AG08396 (cell line): ENCODE measurements at regions not wholly inside any gene's neighbourhood (a gene's known extent, or its start where the extent isn't known, plus 50 kb on each side); places are given as distances from the start of the nearest gene placed in this dataset.
"Not testable (repeated sequence)": the region's sequence is repeated elsewhere in the genome, so short reads cannot be mapped to it uniquely, and the experiment has no call there.

ENCODE experiments used
- DNase-seq: peaks from one replicate; pipeline ENCODE4 v3.0.0; 2012; ENCODE audit warnings: low spot score, mixed read lengths

- DNase-seq = no peak
These were observed 303.0 kb upstream of the STAC start for GRCh38 chr3:36077320-36077719.

GRCh38 chr3:36082958-36083357, 297.3 kb upstream of the STAC start:
- not testable (repeated sequence) for DNase-seq

DNA sequence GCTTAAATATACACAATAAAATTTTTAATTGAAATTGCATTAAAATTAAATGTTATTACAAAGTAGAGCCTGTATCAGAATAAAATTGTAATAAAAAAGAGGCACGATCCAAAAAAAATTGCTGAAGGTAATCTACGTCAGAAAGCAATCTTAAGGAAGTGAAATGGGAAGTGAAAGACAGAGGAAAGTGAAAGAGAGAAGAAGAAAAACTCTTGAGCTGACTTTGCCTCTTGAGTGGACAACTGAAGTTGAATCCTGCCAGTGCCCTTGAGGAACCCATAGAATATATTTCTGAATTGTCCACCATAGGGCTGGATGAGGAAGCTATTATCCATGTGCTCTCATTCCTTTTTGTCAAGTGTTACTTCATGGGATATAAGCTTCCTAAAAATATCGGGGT, 285.1 kb upstream of the STAC start:
- DNase-seq = no peak

DNA sequence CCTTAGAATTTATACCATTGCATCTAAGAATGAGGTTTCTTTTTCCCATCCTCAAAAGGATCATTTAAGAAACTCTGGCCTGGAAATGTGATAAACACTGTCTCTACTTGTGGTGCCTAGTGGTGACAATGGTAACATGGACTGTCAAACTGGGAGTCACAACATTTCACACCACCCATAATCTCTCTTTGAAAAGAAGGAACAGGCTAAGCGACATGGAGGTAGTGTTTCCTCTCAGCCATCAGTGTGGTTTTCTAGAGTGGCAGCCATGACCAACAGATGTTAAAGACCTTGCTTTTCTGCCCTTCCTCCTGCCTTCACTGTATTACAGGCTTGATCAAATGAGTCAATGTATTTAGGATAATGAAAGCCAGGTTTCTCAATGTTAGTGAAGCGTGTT, 283.1 kb upstream of the STAC start:
- no peak for DNase-seq

GRCh38 chr3:36114353-36114752, 266.0 kb upstream of the STAC start:
- no peak for DNase-seq

DNA sequence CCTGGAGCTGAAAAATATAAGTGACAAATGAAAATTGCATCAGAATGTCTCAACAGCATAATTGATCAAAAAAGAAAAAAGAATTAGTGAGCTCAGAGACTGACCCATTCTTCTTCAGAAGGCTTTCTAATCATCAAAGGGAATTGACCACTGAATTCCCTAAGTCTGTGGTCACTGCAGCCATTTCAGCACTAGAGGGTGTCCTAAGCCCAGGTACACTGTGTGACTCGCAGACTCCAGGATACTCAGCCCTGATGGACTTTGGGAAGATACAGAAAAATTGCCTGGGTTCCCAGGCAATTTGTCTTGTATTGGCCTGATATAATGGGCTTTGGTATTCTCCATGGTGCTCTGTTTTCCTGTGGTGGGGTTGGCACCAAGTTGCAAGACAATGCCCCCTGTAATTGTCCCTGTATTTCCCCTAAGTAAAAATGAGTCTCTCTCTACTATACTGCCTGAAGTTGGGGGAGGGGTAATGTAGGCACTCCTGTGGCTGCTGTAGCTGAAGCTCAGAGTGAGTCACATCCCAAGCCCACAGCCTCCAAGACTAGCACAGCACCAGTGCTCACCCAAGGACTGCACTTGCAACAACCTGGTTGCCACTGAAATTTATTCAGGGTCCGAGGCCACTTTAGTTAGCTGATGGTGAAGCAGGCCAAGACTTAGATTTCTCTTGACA, 256.0 kb upstream of the STAC start:
- DNase-seq = peak; percentile 4

DNA sequence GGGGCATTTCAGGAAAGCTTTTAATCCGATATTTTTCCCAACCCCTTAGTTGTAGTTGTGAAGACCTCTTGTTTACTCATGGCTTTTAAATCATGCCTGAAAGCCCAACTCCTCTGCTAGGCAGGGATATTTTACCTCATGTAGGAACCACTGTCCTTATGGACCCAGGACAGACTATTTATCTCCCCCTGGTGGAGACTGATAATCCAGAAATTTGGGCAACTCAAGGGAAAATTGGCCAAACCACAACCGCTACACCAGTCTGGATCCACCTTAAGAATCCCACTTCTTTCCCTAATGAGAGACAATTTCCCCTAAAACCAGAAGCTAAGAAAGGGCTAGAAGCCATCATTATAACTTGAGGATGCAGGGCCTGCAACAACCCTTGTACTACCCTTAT, 248.1 kb upstream of the STAC start:
- no peak for DNase-seq

GRCh38 chr3:36135863-36136262, 244.4 kb upstream of the STAC start:
- DNase-seq = no peak

- DNase-seq = no peak
These were observed 237.6 kb upstream of the STAC start for GRCh38 chr3:36142746-36143145.

DNA sequence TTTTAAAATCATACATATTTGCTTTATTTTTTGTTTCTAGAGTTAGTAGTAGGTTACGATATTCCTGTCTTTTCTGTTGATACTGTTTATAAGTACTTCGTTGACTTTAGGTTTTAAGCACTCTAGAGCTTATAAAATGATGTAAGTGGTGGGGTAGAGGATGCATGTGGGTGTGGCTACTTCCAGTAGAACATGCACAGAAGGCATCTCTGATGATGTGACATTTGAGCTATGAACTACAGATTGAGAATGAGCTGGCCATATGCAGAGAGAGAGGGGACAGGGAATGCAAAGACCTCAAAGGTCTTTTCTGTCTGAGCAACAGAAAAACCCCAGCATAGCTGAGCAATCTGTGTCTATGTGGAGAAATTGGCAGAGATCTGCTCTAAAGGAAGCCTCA, 233.9 kb upstream of the STAC start:
- DNase-seq = no peak

- no peak for DNase-seq
These were observed 232.3 kb upstream of the STAC start for GRCh38 chr3:36147934-36148558.

- DNase-seq = no peak
These were observed 230.8 kb upstream of the STAC start for GRCh38 chr3:36149447-36149865.

DNA sequence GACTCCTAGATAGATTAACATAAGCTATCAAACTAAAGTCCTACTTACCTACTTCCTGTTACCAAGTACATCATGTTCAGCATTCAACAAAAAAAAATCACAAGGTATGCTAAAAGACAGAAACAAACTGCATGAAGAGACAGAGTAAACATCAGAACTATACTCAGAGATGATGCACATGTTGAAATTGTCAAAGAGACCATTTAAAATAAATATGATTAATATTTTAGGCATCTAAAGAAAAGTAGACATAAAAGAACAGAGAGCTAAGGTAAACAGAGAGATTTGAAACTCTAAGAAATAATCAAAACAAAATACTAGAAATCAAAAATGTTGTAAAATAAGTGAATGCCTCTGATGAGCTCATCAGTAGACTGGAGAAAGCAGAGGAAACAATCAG, 224.8 kb upstream of the STAC start:
- no peak for DNase-seq

DNA sequence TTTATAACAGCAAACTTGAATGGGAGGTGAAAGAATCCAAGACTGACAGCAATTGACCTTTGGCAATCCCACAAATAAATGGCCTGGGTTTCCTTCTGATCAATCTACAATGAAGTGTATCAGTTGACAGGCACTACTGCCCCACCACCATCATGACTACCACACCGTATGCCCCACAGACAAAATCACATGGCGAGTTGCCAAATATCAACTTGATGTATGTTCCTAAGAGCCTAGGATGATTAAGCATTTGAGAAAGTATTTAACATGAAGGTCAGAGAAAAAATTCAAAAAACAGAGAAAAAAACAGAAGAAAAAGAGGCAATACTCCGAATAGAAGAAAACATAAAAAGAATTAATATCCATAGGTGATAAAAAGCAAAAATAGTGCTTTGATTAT, 215.9 kb upstream of the STAC start:
- DNase-seq = no peak

GRCh38 chr3:36165509-36166290, 214.6 kb upstream of the STAC start:
- DNase-seq = no peak

GRCh38 chr3:36166477-36166876, 213.8 kb upstream of the STAC start:
- no peak for DNase-seq

DNA sequence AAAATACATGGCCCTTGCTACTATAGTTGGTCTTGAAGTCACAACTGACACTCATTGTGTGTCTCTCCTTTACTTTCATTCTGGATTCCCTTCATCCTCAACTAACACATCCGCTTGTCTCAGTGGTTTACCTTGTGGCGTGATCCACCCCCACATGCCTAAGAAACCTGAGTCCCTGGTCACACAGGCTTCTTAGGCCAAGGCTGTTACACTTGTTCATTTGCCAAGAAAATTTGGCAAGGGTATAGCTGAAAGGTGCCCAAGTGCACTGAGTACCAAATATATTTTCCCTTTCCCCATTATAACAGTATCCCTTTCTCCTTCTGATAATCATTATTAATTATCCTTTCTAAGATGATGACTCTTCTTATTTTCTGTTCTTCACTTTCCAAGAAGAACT, 207.6 kb upstream of the STAC start:
- DNase-seq = no peak

GRCh38 chr3:36175113-36175812, 205.0 kb upstream of the STAC start:
- no peak for DNase-seq

- DNase-seq = no peak
These were observed 204.3 kb upstream of the STAC start for GRCh38 chr3:36175916-36176461.

DNA sequence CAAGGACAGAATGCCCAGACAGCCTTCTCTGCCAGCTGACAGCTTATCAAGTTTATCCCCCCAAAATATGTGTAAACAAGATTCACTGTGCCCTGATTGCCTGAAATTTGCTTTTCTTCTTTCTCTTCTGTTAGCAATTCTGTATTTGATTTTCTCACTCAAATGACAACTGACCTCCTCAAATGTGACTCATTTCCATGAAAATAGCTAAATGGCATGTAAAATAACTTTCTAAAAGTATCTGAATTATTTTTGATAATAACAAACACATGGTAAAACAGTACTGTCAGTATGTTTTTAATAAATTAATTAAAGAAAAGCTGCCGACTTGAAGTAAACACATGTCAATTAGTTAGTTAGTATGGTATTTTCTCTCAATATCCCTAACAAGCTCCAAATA, 202.3 kb upstream of the STAC start:
- no peak for DNase-seq

- no peak for DNase-seq
These were observed 198.3 kb upstream of the STAC start for GRCh38 chr3:36182024-36182423.

- DNase-seq = not testable (repeated sequence)
These were observed 193.1 kb upstream of the STAC start for GRCh38 chr3:36187197-36187596.
